ENCODE measurements at regions not wholly inside any gene's neighbourhood (a gene's known extent, or its start where the extent isn't known, plus 50 kb on each side); places are given as distances from the start of the nearest gene placed in this dataset.
"Not testable (repeated sequence)": the region's sequence is repeated elsewhere in the genome, so short reads cannot be mapped to it uniquely, and the experiment has no call there.

DNA sequence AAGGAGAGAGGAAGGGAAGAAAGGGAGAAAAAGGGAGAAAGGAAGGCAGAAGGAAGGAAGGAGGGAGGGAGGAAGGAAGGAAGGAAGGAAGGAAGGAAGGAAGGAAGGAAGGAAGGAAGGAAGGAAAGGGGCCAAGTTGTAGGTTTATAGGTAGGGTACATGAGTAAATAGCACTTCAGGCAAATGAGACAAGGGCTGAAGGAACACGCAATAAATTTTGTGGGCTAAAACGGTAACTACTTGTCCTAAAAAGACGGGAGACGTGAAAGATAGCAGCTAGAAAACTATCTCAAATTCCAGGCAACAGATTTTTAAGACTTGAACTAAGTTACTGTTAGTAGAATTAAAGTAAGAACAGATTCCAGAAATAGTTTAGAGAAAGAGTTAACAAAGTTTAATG lies 129.3 kb upstream of the XIRP2 start:
- no TSS peak for BruUV-seq (replicated peaks)
- intact Hi-C loops (cut with micrococcal nuclease; ENCODE audit: unreplicated experiment), result no loop called here
- Histone ChIP-seq H3K27ac (ENCODE audit: low read depth, low read length, poor library complexity, severe bottlenecking) (peak overlapping the region; percentile 70), H3K27me3 (replicated peaks; ENCODE audit: insufficient read depth, low read depth, low read length, poor library complexity) (no peaks in the 10 kb centered on the region), H3K9me3 (ENCODE audit: low read depth, low read length, poor library complexity, severe bottlenecking) (no peaks in the 10 kb centered on the region), H3K4me3 (ENCODE audit: low read depth, low read length, poor library complexity, severe bottlenecking) (no peak overlapping the region), H3K4me1 (ENCODE audit: insufficient read depth, low read length, poor library complexity, severe bottlenecking) (no peaks in the 10 kb centered on the region), H3K36me3 (ENCODE audit: insufficient read depth, low read length, poor library complexity, severe bottlenecking) (no peaks in the 10 kb centered on the region)
- no peak for TF ChIP-seq EZH2 (IDR thresholded peaks at IDR 0.05; ENCODE audit: borderline replicate concordance, low read depth, low read length, poor library complexity, severe bottlenecking)
- no peak for TF ChIP-seq CTCF (conservative IDR thresholded peaks at IDR 0.05; ENCODE audit: low read depth, low read length)
- ChIA-PET POLR2A (ENCODE audit: low non-redundant PET) (no interaction called here), CTCF (no interaction called here)
- DNase-seq (ENCODE audit: low spot score), result peak; percentile 54

DNA sequence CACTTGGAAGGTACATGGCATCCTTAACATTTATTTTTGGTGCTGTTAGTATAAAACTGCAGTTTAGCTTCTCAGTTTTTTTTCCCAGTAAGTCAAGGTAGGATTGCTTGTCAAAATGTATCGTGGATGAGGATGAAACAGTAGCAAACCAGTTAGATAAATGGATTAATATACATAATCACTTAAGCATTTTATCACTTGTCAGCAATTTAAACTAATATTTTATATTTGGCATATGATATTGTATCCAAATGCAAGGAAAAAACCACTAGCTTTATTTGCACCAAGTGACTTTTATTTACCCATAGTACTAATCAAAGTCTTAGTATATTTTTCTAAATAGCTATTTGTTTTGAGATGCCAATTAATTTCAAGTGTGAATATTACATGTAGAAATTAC lies 137.7 kb upstream of the XIRP2 start:
- no TSS peak for BruUV-seq (replicated peaks)

DNA sequence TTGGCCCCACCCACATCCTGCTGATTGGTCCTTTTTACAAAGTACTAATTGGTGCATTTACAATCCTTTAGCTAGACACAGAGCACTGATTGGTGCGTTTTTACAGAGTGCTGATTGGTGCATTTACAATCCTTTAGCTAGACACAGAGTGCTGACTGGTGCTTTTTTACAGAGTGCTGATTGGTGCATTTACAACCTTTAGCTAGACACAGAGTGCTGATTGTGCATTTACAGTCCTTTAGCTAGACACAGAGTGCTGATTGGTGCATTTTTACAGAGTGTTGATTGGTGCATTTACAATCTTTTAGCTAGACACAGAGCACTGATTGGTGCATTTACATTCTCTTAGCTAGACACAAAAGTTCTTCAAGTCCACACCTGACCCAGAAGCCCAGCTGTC lies 144.2 kb upstream of the XIRP2 start:
- H3K27ac ChIP-seq (ENCODE audit: low read depth, low read length, poor library complexity, severe bottlenecking); BruUV-seq (replicated peaks); POLR2A ChIA-PET (ENCODE audit: low non-redundant PET); H3K36me3 ChIP-seq (ENCODE audit: insufficient read depth, low read length, poor library complexity, severe bottlenecking); H3K4me3 ChIP-seq (ENCODE audit: low read depth, low read length, poor library complexity, severe bottlenecking); H3K27me3 ChIP-seq (replicated peaks; ENCODE audit: insufficient read depth, low read depth, low read length, poor library complexity); H3K4me1 ChIP-seq (ENCODE audit: insufficient read depth, low read length, poor library complexity, severe bottlenecking); intact Hi-C loops (cut with micrococcal nuclease; ENCODE audit: unreplicated experiment); DNase-seq (ENCODE audit: low spot score): not testable (repeated sequence)
- peaks cover 12% of the 10 kb centered on the region for H3K9me3 ChIP-seq (ENCODE audit: low read depth, low read length, poor library complexity, severe bottlenecking)
- CTCF ChIA-PET, result interaction anchor here (0.6 kb wide), 1 partner anchor 105 kb away, joined by 3 read pairs; no protein-coding TSS in a partner anchor

More for the DNA sequence above, 137.7 kb upstream of the XIRP2 start:
- intact Hi-C loops (cut with micrococcal nuclease; ENCODE audit: unreplicated experiment), result no loop called here
- no peaks in the 10 kb centered on the region for H3K9me3 ChIP-seq (ENCODE audit: low read depth, low read length, poor library complexity, severe bottlenecking)
- no peaks in the 10 kb centered on the region for H3K36me3 ChIP-seq (ENCODE audit: insufficient read depth, low read length, poor library complexity, severe bottlenecking)
- CTCF ChIA-PET, result no interaction called here
- H3K27ac ChIP-seq (ENCODE audit: low read depth, low read length, poor library complexity, severe bottlenecking), result no peak overlapping the region
- POLR2A ChIA-PET (ENCODE audit: low non-redundant PET), result no interaction called here
- TF ChIP-seq CTCF (conservative IDR thresholded peaks at IDR 0.05; ENCODE audit: low read depth, low read length), result no peak
- TF ChIP-seq EZH2 (IDR thresholded peaks at IDR 0.05; ENCODE audit: borderline replicate concordance, low read depth, low read length, poor library complexity, severe bottlenecking), result no peak
- H3K4me3 ChIP-seq (ENCODE audit: low read depth, low read length, poor library complexity, severe bottlenecking), result no peak overlapping the region
- H3K4me1 ChIP-seq (ENCODE audit: insufficient read depth, low read length, poor library complexity, severe bottlenecking), result no peaks in the 10 kb centered on the region
- no peak for DNase-seq (ENCODE audit: low spot score)
- H3K27me3 ChIP-seq (replicated peaks; ENCODE audit: insufficient read depth, low read depth, low read length, poor library complexity), result no peaks in the 10 kb centered on the region

DNA sequence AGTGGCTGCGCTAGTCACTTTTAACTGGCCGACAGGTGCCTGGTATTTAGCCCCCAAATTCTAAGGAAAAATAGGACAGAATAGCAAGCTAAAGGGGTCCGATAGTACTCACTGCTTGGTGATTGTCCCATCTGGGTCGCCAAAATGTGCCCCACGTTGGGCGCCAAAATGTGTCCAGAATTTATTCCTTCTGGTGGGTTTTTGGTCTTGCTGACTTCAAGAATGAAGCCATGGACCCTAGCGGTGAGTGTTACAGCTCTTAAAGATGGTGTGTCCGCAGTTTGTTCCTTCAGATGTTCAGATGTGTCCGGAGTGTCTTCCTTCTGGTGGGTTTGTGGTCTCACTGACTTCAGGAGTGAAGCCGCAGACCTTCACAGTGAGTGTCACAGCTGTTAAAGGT lies 144.8 kb upstream of the XIRP2 start:
- not testable (repeated sequence) for H3K4me3 ChIP-seq (ENCODE audit: low read depth, low read length, poor library complexity, severe bottlenecking)
- H3K9me3 ChIP-seq (ENCODE audit: low read depth, low read length, poor library complexity, severe bottlenecking), result peaks cover 12% of the 10 kb centered on the region

More for the DNA sequence above, 144.8 kb upstream of the XIRP2 start:
- H3K27ac ChIP-seq (ENCODE audit: low read depth, low read length, poor library complexity, severe bottlenecking); DNase-seq (ENCODE audit: low spot score); H3K4me1 ChIP-seq (ENCODE audit: insufficient read depth, low read length, poor library complexity, severe bottlenecking); BruUV-seq (replicated peaks); POLR2A ChIA-PET (ENCODE audit: low non-redundant PET); CTCF ChIA-PET; intact Hi-C loops (cut with micrococcal nuclease; ENCODE audit: unreplicated experiment); H3K27me3 ChIP-seq (replicated peaks; ENCODE audit: insufficient read depth, low read depth, low read length, poor library complexity); H3K36me3 ChIP-seq (ENCODE audit: insufficient read depth, low read length, poor library complexity, severe bottlenecking): not testable (repeated sequence)
